ENCODE measurements at regions not wholly inside any gene's neighbourhood (a gene's known extent, or its start where the extent isn't known, plus 50 kb on each side); places are given as distances from the start of the nearest gene placed in this dataset.
"Not testable (repeated sequence)": the region's sequence is repeated elsewhere in the genome, so short reads cannot be mapped to it uniquely, and the experiment has no call there.

- no peak for DNase-seq
Observed at GRCh38 chr7:10346032-10346431, 627.6 kb upstream of the PHF14 start.

DNA sequence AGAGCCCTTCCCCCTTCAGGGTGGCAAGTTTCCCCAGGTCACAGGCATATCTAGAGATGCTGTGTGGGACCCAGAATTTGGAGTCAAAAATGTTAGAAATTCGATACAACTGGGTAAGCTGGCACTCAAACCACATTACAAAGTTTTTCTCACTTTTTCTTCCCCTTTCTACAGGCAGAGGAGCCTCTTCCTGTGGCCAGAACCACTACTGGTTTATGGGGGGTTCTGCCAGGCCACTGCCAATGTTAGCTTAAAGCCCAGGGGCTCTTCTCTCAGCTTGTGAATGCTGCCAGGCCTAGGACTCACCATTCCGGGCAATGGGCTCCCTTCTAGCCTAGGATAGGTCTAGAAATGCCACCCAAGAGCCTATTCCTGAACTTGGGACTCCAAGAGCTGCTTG is 617.9 kb upstream of the PHF14 start:
- DNase-seq, result no peak

DNA sequence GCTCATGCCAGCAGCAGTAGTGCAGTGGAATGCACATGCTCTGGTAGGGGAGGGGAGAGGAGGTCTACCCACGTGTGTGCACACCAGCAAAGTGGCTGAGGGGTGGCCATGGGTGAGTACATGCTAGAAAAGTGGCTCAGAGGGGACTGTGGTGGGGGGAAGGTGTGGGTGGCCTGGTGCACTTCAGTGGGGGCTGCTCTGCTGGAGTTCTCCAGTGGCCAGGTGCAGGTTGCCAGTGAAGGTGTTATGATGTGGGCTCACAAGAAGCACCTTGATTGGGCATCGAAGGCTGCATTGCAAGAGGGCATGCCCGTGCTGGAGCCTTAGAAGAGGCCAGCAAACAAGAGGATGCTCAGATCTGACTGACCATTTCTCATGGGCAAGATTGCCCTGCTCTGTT is 613.6 kb upstream of the PHF14 start:
- DNase-seq, result no peak

- DNase-seq, result no peak
Observed at GRCh38 chr7:10401793-10402192, 571.9 kb upstream of the PHF14 start.

DNA sequence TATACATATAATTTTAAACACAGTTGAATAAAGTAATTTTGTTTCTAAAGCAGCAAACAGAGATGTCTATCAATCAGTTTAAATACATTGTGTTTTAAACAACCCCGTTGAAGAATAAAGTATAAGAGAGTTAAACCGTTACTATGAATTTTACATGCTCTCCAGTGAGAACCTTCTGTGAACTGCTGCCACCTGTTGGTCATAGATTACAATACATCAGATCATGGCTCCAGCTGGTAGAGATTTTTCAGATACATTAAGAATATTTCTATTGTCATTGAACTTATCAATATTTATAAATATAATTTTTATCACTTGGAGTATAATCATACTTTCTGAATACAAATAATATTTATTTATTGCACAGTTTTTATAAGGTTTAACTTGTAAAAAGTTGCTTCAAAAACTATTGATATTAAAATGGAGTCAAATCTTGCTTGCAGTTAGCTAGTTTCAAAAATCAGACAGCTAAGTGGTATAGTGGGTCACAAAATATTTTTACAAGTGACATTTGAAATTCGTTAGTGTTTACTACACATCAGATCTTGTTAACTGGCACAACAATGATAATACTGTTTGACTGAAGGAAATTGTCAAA is 561.2 kb upstream of the PHF14 start:
- DNase-seq, result no peak

GRCh38 chr7:10418985-10419384 is 554.7 kb upstream of the PHF14 start:
- no peak for DNase-seq

- no peak for DNase-seq
Observed at GRCh38 chr7:10429031-10429430, 544.6 kb upstream of the PHF14 start.

DNA sequence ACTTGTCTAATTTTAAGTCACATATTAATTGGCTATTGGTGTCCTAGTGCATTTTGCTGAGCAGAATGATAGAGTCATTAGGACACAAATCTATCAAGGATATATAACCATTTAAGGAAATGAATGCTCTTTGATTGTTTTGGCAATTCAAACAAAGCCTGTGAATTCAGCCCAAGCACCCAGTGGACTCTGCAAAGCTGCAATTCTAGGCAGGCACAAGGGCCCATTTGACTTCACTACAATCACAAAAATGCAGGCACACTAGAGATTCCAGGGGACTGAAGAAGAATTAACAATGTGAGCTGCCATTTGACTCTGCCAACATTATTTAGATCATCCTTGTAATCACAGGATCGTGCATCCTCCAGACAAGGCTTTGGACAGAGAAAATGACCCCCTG is 544.2 kb upstream of the PHF14 start:
- no peak for DNase-seq

- DNase-seq, result no peak
Observed at GRCh38 chr7:10436302-10436701, 537.4 kb upstream of the PHF14 start.

DNA sequence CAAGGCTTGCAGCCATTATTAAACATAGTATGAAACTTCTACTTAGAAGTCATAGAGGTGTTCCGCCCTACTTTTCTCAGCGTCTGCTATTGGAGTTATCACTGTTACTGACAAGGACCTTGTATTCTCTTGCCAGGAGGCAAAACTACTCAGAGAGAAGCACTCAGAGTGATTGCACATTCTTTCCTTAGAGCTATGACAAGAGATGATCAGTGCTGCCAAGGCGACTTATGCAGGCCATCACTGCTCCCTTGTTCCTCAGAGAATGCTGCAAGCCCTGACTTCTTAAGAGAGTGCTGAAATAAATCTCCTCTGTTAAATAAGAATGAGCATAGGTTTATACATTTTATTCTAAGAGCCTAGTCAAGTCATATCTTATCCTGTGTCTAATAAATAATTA is 534.6 kb upstream of the PHF14 start:
- no peak for DNase-seq

- DNase-seq, result no peak
Observed at GRCh38 chr7:10455936-10456335, 517.7 kb upstream of the PHF14 start.

DNA sequence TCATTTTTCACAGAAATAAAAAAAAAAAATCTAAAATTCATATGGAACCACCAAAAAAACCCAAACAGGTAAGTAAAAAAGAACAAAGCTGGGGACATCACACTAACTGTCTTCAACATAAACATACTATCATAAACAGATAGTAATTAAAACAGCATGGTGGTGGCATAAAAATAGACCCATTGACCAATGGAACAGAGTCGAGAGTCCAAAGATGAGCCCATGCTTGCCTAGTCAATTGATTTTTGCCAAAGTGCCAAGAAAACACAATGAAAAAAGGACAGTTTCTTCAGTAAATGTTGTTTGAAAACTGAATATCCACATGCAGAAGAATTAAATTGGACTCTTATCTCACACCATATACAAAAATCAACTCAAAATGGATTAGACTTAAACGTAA is 513.2 kb upstream of the PHF14 start:
- no peak for DNase-seq

DNA sequence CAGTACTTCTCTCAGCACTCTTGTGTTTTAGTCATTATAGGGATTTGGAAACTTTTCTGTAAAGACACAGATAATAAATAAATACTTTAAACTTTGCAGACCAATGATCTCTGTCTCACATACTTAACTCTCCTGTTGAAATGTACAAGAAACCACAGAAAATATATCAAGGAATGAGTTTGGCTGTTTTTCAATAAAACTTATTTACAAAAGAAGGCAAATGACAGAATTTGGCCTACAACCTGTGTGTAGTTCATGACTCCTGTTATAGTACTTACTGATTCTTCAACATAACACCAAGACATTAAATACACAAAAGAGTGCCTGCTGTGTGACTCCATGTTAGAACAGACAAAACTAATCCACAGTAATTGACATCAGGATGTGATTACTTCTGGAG is 510.0 kb upstream of the PHF14 start:
- DNase-seq, result no peak

DNA sequence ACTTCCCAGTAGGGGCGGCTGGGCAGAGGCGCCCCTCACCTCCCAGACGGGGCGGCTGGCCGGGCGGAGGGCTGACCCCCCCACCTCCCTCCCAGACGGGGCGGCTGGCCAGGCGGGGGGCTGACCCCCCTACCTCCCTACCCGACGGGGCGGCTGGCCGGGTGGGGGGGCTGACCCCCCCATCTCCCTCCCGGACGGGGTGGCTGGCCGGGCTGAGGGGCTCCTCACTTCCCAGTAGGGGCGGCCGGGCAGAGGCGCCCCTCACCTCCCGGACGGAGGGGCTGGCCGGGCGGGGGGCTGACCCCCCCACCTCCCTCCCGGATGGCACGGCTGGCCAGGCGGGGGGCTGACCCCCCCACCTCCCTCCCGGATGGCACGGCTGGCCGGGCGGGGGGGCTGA is 508.1 kb upstream of the PHF14 start:
- DNase-seq, result not testable (repeated sequence)

DNA sequence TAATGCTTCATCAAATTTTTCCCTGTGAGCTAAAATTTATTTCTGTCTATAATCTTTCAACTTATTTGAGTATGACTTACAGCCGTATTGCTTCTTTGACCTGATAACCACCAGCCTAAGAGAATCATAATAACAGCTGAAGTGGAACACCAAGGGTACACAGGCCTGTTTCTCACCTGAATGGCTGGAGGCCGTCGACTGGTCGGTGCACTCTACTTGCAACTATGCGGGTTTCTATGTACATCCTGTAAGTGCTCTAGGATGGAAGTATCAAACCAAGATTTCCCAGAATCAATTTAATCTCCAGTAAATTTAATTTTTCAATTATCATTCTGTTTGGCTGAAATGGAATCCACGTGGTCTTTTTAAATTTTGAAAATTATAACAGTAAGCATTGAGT is 504.8 kb upstream of the PHF14 start:
- no peak for DNase-seq

GRCh38 chr7:10469476-10469875 is 504.2 kb upstream of the PHF14 start:
- no peak for DNase-seq

DNA sequence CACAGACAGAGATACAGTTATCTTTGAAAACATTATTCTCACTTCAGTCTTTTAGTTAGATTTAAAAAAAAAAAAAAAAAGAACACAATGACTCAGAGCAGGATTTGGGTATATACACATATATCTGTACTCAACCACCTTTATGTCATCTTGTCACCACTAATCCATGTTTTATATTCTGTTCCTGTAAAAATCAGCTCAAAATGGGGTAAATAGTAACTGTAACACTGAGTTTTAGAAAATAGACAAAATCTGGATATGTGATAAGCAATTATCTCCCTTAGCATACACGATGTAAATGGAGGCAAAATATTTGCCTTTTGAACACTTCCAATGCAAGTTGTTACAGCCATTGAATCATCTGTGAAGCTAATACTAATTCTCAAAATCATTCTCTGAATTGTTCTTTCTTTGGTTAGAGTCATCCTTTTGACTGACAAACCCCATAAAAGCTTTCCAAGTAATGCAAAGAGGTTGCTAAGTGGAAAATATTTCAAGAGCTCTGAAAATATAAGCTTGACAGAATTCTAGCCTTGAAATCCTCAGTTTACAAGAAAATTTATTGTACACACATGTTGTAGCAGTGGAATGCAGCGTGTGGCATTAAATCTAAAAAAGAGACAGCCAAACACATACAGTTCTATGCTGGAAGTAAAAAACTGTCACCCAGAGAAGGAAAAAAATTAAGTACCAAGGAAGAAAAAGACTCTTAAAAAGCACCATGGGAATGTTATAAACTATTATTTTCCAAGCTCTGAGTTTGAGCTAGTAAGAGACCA is 502.2 kb upstream of the PHF14 start:
- no peak for DNase-seq

- DNase-seq, result no peak
Observed at GRCh38 chr7:10472115-10472514, 501.6 kb upstream of the PHF14 start.

GRCh38 chr7:10473569-10473968 is 500.1 kb upstream of the PHF14 start:
- no peak for DNase-seq

- no peak for DNase-seq
Observed at GRCh38 chr7:10474048-10474447, 499.6 kb upstream of the PHF14 start.

GRCh38 chr7:10475940-10476641 is 497.6 kb upstream of the PHF14 start:
- DNase-seq, result no peak

DNA sequence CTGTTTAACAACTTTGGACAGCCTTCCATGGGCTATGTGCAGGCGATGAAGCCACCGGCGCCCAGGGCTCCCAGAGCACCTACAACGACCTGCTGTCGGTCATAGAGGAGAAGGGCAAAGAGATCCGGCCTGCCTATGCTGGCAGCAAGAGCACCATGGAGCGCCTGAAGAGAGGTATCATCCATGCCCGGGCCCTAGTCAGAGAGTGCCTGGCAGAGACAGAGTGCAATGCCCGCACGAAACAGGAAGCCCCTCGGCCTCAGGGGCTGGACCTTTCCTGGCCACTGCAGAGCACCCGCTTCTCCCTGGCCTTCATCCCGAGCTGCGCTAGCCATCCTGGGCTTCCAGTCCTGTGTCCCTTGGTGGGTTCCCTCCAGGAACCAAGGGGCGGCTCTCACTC is 497.0 kb upstream of the PHF14 start:
- DNase-seq, result no peak

DNA sequence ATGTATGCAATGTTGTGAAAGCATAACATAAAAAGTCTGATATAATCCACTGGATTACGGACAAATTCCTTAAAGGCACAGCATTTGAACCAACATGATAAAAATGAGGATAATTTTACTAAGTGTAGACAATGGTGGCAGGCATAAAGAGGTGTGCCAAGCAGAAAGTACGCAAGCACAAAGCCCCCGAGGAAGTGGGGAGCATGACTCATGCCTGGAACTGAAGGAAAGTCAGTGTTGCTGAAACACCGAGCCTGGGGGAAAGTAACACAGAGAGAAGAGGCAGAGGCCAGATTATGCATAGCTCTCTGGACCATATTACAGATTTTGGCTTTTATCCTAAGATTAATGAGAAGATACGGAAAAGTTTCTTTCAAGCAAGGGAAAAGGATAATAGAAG is 490.0 kb upstream of the PHF14 start:
- no peak for DNase-seq

- DNase-seq, result no peak
Observed at GRCh38 chr7:10484767-10485166, 488.9 kb upstream of the PHF14 start.
